ENCODE measurements at regions not wholly inside any gene's neighbourhood (a gene's known extent, or its start where the extent isn't known, plus 50 kb on each side); places are given as distances from the start of the nearest gene placed in this dataset.
"Not testable (repeated sequence)": the region's sequence is repeated elsewhere in the genome, so short reads cannot be mapped to it uniquely, and the experiment has no call there.

- ATAC-seq (no peak), DNase-seq (no peak)
- Histone ChIP-seq H3K36me3 (ENCODE audit: low read depth) (no peaks in the 10 kb centered on the region), H3K4me3 (no peak overlapping the region), H3K9me3 (no peaks in the 10 kb centered on the region), H3K4me1 (ENCODE audit: low read depth) (no peaks in the 10 kb centered on the region)
- intact Hi-C loops (cut with DNase I, micrococcal nuclease), result no loop called here
- TF ChIP-seq, protein P1, sequence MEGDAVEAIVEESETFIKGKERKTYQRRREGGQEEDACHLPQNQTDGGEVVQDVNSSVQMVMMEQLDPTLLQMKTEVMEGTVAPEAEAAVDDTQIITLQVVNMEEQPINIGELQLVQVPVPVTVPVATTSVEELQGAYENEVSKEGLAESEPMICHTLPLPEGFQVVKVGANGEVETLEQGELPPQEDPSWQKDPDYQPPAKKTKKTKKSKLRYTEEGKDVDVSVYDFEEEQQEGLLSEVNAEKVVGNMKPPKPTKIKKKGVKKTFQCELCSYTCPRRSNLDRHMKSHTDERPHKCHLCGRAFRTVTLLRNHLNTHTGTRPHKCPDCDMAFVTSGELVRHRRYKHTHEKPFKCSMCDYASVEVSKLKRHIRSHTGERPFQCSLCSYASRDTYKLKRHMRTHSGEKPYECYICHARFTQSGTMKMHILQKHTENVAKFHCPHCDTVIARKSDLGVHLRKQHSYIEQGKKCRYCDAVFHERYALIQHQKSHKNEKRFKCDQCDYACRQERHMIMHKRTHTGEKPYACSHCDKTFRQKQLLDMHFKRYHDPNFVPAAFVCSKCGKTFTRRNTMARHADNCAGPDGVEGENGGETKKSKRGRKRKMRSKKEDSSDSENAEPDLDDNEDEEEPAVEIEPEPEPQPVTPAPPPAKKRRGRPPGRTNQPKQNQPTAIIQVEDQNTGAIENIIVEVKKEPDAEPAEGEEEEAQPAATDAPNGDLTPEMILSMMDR (IDR thresholded peaks at IDR 0.05), result no peak
Measured at GRCh38 chr2:144644549-144644948, 124.6 kb upstream of the ZEB2 start.

- Histone ChIP-seq H3K4me1 (ENCODE audit: low read depth) (no peaks in the 10 kb centered on the region), H3K36me3 (ENCODE audit: low read depth) (no peaks in the 10 kb centered on the region), H3K4me3 (no peak overlapping the region), H3K9me3 (no peaks in the 10 kb centered on the region)
- intact Hi-C loops (cut with DNase I, micrococcal nuclease), result no loop called here
- ATAC-seq, result no peak
- TF ChIP-seq, protein P1 (IDR thresholded peaks at IDR 0.05), result no peak
- no peak for DNase-seq
Measured at GRCh38 chr2:144643537-144644336, 123.8 kb upstream of the ZEB2 start.

- Histone ChIP-seq H3K4me3 (no peak overlapping the region), H3K36me3 (ENCODE audit: low read depth) (no peaks in the 10 kb centered on the region), H3K9me3 (no peaks in the 10 kb centered on the region), H3K4me1 (ENCODE audit: low read depth) (no peaks in the 10 kb centered on the region)
- intact Hi-C loops (cut with DNase I, micrococcal nuclease), result no loop called here
- TF ChIP-seq, protein P1 (IDR thresholded peaks at IDR 0.05), result no peak
- DNase-seq (no peak), ATAC-seq (no peak)
Measured at GRCh38 chr2:144642856-144643255, 122.9 kb upstream of the ZEB2 start.

DNA sequence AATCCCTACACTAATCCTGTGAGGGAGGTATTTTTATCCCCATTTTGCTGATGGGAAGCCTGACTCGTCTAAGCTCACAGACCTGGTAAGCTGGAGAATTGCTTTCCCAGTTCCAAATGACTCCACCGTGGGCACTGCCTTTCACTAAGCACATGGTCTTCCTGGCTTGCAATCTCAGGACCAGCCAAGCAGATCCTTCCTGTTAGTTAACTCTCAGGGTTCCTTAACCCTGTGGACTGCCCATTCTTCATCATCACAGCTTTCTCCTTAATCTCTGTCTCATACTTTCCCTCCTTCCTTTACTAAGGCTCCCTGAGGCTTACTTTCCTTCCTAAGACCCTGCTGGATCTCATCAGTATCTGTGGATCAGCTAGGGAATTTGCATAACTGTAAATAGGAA lies 122.2 kb upstream of the ZEB2 start:
- intact Hi-C loops (cut with DNase I, micrococcal nuclease), result no loop called here
- TF ChIP-seq, protein P1 (IDR thresholded peaks at IDR 0.05), result no peak
- no peaks in the 10 kb centered on the region for H3K36me3 ChIP-seq (ENCODE audit: low read depth)
- H3K4me3 ChIP-seq, result no peak overlapping the region
- DNase-seq, result no peak
- H3K4me1 ChIP-seq (ENCODE audit: low read depth), result no peaks in the 10 kb centered on the region
- ATAC-seq, result no peak
- no peaks in the 10 kb centered on the region for H3K9me3 ChIP-seq

DNA sequence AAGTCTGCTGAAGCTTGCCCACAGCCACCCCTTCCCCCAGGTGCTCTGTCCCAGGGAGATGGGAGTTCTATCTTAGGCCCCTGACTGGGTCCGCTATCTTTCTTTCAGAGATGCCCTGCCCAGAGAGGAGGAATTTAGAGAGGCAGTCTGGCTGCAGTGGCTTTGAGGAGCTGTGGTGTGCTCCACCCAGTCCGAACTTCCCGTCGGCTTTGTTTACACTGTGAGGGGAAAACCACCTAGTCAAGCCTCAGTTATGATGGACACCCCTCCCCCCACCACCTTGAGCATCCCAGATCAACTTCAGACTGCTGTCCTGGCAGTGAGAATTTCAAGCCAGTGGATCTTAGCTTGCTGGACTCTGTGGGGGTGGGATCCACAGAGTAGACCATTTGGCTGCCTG lies 118.3 kb upstream of the ZEB2 start:
- H3K9me3 ChIP-seq; ATAC-seq; intact Hi-C loops (cut with DNase I, micrococcal nuclease); H3K4me1 ChIP-seq (ENCODE audit: low read depth); DNase-seq; H3K4me3 ChIP-seq; H3K36me3 ChIP-seq (ENCODE audit: low read depth): not testable (repeated sequence)

DNA sequence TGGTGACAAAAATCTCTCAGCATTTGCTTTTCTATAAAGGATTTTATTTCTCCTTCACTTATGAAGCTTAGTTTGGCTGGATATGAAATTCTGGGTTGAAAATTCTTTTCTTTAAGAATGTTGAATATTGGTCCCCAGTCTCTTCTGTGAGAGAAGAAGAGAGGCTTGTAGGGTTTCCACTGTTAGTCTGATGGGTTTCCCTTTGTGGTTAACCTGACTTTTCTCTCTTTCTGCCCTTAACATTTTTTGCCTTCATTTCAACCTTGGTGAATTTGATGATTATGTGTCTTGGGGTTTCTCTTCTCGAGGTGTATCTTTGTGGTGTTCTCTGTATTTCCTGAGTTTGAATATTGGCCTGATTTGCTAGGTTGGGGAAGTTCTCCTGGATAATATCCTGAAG lies 116.9 kb upstream of the ZEB2 start:
- ATAC-seq; intact Hi-C loops (cut with DNase I, micrococcal nuclease); H3K36me3 ChIP-seq (ENCODE audit: low read depth); H3K4me3 ChIP-seq; DNase-seq; H3K9me3 ChIP-seq; H3K4me1 ChIP-seq (ENCODE audit: low read depth): not testable (repeated sequence)

DNA sequence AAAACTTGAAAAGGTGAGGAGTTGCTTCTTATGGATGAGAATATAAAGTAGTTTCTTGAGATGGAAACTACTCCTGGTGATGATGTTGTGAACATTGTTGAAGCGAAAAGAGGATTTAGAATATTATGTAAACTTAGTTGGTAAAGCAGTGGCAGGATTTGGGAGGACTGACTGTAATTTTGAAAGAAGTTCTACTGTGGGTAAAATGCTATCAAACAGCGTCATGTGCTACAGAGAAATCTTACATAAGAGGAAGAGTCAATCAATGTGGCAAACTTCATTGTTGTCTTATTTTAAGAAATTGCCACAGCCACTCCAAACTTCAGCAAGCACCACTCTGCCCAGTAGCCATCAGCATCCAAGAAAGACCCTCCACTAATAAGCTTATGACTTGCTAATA lies 112.9 kb upstream of the ZEB2 start:
- TF ChIP-seq, protein P1 (IDR thresholded peaks at IDR 0.05), result no peak
- intact Hi-C loops (cut with DNase I, micrococcal nuclease), result no loop called here
- no peak for DNase-seq

More for the DNA sequence above, 112.9 kb upstream of the ZEB2 start:
- Histone ChIP-seq H3K9me3 (no peaks in the 10 kb centered on the region), H3K4me1 (ENCODE audit: low read depth) (no peaks in the 10 kb centered on the region), H3K36me3 (ENCODE audit: low read depth) (no peaks in the 10 kb centered on the region), H3K4me3 (no peak overlapping the region)
- no peak for ATAC-seq

Measured in mucosa of descending colon (tissue), 3 donors.